ENCODE measurements at regions not wholly inside any gene's neighbourhood (a gene's known extent, or its start where the extent isn't known, plus 50 kb on each side); places are given as distances from the start of the nearest gene placed in this dataset.

GRCh38 chr4:12889054-12889453 lies 595.1 kb downstream of the RAB28 start:
- TF ChIP-seq CTCF (conservative IDR thresholded peaks at IDR 0.05 in 1 of 2, IDR thresholded peaks at IDR 0.05 in 1 of 2; ENCODE audit: extremely low read depth in 1 of 2, insufficient read depth in 1 of 2, low read depth in 1 of 2, low read length in 2 of 2) (no peak), EZH2 (IDR thresholded peaks at IDR 0.05; ENCODE audit: borderline replicate concordance, low read length) (no peak)
